ENCODE measurements at regions not wholly inside any gene's neighbourhood (a gene's known extent, or its start where the extent isn't known, plus 50 kb on each side); places are given as distances from the start of the nearest gene placed in this dataset.

- H3K27ac ChIP-seq = no peak overlapping the region
- intact Hi-C loops (cut with DNase I) = no loop called here
- TF ChIP-seq, protein P1, sequence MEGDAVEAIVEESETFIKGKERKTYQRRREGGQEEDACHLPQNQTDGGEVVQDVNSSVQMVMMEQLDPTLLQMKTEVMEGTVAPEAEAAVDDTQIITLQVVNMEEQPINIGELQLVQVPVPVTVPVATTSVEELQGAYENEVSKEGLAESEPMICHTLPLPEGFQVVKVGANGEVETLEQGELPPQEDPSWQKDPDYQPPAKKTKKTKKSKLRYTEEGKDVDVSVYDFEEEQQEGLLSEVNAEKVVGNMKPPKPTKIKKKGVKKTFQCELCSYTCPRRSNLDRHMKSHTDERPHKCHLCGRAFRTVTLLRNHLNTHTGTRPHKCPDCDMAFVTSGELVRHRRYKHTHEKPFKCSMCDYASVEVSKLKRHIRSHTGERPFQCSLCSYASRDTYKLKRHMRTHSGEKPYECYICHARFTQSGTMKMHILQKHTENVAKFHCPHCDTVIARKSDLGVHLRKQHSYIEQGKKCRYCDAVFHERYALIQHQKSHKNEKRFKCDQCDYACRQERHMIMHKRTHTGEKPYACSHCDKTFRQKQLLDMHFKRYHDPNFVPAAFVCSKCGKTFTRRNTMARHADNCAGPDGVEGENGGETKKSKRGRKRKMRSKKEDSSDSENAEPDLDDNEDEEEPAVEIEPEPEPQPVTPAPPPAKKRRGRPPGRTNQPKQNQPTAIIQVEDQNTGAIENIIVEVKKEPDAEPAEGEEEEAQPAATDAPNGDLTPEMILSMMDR (IDR thresholded peaks at IDR 0.05) = no peak
- H3K4me3 ChIP-seq = no peak overlapping the region
- no peaks in the 10 kb centered on the region for H3K36me3 ChIP-seq
- 62 to 76% methylated on average over 3 of the region's 3 CpGs for WGBS, 2 donors
- H3K4me1 ChIP-seq = no peaks in the 10 kb centered on the region
- H3K27me3 ChIP-seq = no peaks in the 10 kb centered on the region
- peaks cover 0 to 6% (median 0%) of the 10 kb centered on the region in 11 donors for H3K9me3 ChIP-seq
- DNase-seq (no peak), ATAC-seq (no peak)
These were observed 629.3 kb upstream of the NEGR1 start for GRCh38 chr1:72911656-72912055.

GRCh38 chr1:72896256-72896655, 613.9 kb upstream of the NEGR1 start:
- TF ChIP-seq, protein P1 (IDR thresholded peaks at IDR 0.05) = no peak
- ATAC-seq (no peak), DNase-seq (no peak)
- Histone ChIP-seq H3K4me3 (no peak overlapping the region), H3K27ac (no peak overlapping the region), H3K9me3 (peaks cover 0 to 5% (median 0%) of the 10 kb centered on the region in 11 donors), H3K36me3 (no peaks in the 10 kb centered on the region), H3K4me1 (no peaks in the 10 kb centered on the region), H3K27me3 (no peaks in the 10 kb centered on the region)
- intact Hi-C loops (cut with DNase I) = no loop called here

DNA sequence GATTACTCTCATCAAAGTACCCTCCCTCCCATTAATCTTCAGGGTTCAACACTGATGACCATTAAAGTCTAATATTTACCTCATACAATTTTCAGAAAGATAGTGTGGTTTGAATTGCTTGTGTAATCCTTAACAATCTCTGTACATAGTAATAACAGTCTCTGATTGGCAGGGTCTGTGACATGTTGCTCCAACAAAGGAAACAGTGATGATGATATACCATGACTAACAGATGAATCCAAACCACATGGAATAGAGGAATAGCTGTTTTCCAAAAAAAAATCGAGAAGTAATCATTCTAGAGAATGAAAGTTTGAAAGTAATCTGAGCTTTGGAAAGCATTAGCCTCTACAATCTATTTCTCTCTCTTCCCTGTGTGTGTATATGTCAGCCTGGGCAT, 610.1 kb upstream of the NEGR1 start:
- 44 to 46% methylated on average over 1 of the region's 1 CpG for WGBS, 2 donors
- H3K27me3 ChIP-seq = no peaks in the 10 kb centered on the region
- no peaks in the 10 kb centered on the region for H3K4me1 ChIP-seq
- DNase-seq (no peak), ATAC-seq (no peak)
- intact Hi-C loops (cut with DNase I) = no loop called here
- no peaks in the 10 kb centered on the region for H3K36me3 ChIP-seq
- H3K9me3 ChIP-seq = peaks cover 0 to 5% (median 0%) of the 10 kb centered on the region in 11 donors
- TF ChIP-seq, protein P1 (IDR thresholded peaks at IDR 0.05) = no peak
- H3K4me3 ChIP-seq = no peak overlapping the region
- no peak overlapping the region for H3K27ac ChIP-seq

DNA sequence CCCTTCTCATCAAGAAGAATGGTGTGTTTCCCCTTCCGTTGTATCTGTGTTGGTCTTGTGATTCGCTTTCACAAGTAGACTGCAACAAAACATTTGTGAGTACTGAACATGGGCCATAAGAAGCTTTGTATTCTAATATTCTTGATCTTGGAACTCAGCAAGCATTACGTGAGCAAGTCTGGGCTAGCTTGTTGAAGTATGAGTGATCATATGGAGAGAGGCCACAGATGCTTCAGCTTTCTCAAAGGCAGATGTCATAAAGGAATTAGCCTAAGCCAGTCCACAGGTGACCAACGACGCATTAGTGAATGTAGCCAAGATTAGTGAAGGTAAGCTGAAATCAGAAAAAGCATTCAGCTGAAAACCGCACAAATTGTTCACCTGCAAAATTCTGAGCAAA, 609.6 kb upstream of the NEGR1 start:
- Histone ChIP-seq H3K27ac (no peak overlapping the region), H3K9me3 (peaks cover 0 to 3% (median 0%) of the 10 kb centered on the region in 11 donors), H3K36me3 (no peaks in the 10 kb centered on the region), H3K4me1 (no peaks in the 10 kb centered on the region), H3K4me3 (no peak overlapping the region), H3K27me3 (no peaks in the 10 kb centered on the region)
- DNase-seq (no peak), ATAC-seq (no peak)
- intact Hi-C loops (cut with DNase I) = no loop called here
- 85 to 91% methylated on average over 6 of the region's 6 CpGs for WGBS, 2 donors
- TF ChIP-seq, protein P1 (IDR thresholded peaks at IDR 0.05) = no peak

DNA sequence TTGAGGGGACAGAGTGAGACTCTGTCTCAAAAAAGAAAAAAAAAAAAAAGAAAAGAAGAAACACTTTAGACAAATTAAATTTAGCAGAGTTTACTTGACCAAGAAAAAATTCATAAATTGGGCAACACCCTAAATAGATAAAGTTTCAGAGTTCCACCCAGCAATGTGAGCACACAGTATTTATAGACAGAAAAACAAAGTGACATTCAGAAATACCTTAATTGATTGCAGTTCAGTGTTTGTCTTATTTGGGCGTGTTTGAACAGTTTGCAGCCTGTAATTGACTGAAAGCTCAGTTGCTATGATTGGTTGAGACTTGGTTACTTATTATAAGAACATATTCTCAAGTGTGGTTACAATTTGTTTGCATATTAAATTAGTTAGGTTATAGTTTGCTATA, 603.5 kb upstream of the NEGR1 start:
- ATAC-seq = no peak
- intact Hi-C loops (cut with DNase I) = no loop called here

More for the DNA sequence above, 603.5 kb upstream of the NEGR1 start:
- no peaks in the 10 kb centered on the region for H3K36me3 ChIP-seq
- no peak for DNase-seq
- H3K9me3 ChIP-seq = no peaks in the 10 kb centered on the region
- no peaks in the 10 kb centered on the region for H3K27me3 ChIP-seq
- 70 to 83% methylated on average over 1 of the region's 1 CpG for WGBS, 2 donors
- H3K4me1 ChIP-seq = no peaks in the 10 kb centered on the region
- no peak overlapping the region for H3K27ac ChIP-seq
- TF ChIP-seq, protein P1 (IDR thresholded peaks at IDR 0.05) = no peak
- no peak overlapping the region for H3K4me3 ChIP-seq
